ENCODE measurements at regions not wholly inside any gene's neighbourhood (a gene's known extent, or its start where the extent isn't known, plus 50 kb on each side); places are given as distances from the start of the nearest gene placed in this dataset.

DNA sequence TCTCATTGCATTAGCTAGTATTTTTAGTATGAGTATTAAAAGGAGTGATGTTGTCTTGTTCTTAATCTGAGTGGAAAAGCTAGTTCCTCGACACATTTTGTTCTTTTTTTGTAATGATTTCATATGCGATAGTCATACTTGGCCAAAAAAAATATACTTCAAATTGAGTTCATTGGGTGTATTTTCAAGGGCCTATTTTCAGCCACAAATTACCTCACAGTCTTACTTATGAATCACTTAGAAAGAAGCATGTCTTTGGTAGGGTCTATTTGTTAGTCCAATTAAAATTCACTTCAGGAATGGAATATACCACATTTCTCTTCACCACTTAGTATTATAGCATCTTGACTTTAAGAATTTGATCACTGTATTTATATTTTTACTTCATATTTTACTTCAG, 337.2 kb downstream of the CDH11 start:
- Histone ChIP-seq H3K27ac (no peak overlapping the region), H3K36me3 (no peaks in the 10 kb centered on the region), H3K4me3 (no peak overlapping the region), H3K4me1 (ENCODE audit: low read depth) (no peaks in the 10 kb centered on the region), H3K27me3 (no peaks in the 10 kb centered on the region), H3K9me3 (ENCODE audit: low read depth) (no peaks in the 10 kb centered on the region)
- TF ChIP-seq, protein P1, sequence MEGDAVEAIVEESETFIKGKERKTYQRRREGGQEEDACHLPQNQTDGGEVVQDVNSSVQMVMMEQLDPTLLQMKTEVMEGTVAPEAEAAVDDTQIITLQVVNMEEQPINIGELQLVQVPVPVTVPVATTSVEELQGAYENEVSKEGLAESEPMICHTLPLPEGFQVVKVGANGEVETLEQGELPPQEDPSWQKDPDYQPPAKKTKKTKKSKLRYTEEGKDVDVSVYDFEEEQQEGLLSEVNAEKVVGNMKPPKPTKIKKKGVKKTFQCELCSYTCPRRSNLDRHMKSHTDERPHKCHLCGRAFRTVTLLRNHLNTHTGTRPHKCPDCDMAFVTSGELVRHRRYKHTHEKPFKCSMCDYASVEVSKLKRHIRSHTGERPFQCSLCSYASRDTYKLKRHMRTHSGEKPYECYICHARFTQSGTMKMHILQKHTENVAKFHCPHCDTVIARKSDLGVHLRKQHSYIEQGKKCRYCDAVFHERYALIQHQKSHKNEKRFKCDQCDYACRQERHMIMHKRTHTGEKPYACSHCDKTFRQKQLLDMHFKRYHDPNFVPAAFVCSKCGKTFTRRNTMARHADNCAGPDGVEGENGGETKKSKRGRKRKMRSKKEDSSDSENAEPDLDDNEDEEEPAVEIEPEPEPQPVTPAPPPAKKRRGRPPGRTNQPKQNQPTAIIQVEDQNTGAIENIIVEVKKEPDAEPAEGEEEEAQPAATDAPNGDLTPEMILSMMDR (IDR thresholded peaks at IDR 0.05; ENCODE audit: low read depth, low read length), result no peak
- DNase-seq (ENCODE audit: low read depth in 1 of 2, low spot score in 1 of 2), result no peak

DNA sequence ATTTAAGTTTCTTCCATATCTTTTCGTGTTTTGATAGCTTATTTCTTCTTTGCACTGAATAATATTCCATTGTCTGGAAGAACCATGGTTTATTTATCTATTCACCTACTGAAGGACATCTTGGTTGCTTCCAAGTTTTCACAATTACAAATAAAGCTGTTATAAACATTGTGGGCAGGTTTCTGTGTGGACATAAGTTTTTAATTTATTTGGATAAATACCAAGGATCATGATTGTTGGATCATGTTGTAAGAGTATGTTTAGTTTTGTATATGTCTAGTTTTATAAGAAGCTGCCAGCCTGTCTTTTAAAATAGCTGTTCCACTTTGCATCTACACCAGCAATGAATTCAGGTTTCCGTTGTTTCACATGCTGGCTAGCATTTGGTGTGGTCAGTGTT, 339.4 kb downstream of the CDH11 start:
- Histone ChIP-seq H3K27ac (no peak overlapping the region), H3K4me1 (ENCODE audit: low read depth) (no peaks in the 10 kb centered on the region), H3K4me3 (no peak overlapping the region), H3K27me3 (no peaks in the 10 kb centered on the region), H3K36me3 (no peaks in the 10 kb centered on the region), H3K9me3 (ENCODE audit: low read depth) (no peaks in the 10 kb centered on the region)
- DNase-seq (ENCODE audit: low read depth in 1 of 2, low spot score in 1 of 2), result no peak
- TF ChIP-seq, protein P1 (IDR thresholded peaks at IDR 0.05; ENCODE audit: low read depth, low read length), result no peak

DNA sequence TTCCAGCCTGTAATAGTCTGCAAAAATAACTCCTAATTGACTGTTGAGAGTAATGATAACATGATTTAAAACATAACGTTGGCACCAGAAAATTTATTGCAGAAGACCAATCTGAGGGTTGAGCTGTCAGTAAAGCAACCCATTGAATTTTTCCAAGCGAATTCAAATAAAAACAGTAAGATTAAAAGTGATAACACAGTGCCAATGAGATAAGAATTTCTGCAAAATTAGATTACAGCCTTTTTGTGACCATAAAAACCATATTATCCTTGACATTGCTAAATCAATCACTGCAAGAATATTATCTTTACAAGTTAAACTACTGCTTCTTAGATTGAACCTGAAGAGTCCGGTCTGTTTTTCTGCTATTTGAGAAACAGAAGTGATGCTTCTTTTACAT, 341.4 kb downstream of the CDH11 start:
- Histone ChIP-seq H3K27me3 (no peaks in the 10 kb centered on the region), H3K4me1 (ENCODE audit: low read depth) (no peaks in the 10 kb centered on the region), H3K36me3 (no peaks in the 10 kb centered on the region), H3K4me3 (no peak overlapping the region), H3K9me3 (ENCODE audit: low read depth) (no peaks in the 10 kb centered on the region), H3K27ac (no peak overlapping the region)
- no peak for DNase-seq (ENCODE audit: low read depth in 1 of 2, low spot score in 1 of 2)
- TF ChIP-seq, protein P1 (IDR thresholded peaks at IDR 0.05; ENCODE audit: low read depth, low read length), result no peak

DNA sequence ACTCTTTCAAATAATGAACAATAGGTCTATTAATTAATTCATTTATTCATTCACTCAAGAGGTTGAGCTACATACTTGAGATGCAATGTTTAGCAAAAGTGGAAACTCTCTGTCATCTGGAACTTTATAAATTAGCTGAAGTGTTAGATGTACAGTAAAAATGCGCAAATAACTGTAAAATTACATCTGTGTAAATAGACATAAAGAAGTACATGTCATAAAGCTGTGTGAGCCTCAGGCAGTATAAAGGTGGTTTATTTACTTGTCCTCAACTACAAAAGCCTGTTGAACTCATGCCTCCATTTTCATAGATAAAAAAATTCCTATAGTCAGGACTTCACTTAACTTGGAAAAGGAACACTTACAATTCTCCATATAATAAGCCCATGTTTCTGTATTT, 343.1 kb downstream of the CDH11 start:
- TF ChIP-seq, protein P1 (IDR thresholded peaks at IDR 0.05; ENCODE audit: low read depth, low read length), result no peak

DNA sequence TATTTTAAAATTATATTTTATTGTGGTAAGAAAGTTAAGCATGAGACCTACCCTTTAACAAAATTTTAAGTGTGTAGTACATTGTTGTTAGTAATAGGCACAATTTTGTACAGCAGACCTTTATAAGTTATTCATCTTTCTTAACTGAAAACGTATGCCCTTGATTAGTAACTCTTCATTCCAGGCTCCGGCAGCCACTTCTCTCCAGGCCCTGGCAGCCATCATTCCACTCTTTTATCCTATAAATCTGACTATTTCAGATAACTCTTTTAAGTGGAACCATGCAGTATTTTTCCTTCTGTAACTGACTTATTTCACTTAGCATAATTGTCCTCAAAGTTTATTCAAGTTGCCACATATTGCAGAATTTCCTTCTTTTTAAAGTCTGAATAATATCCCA, 348.2 kb downstream of the CDH11 start:
- H3K27ac ChIP-seq, result no peak overlapping the region
- H3K27me3 ChIP-seq, result no peaks in the 10 kb centered on the region
- no peaks in the 10 kb centered on the region for H3K4me1 ChIP-seq (ENCODE audit: low read depth)
- no peaks in the 10 kb centered on the region for H3K36me3 ChIP-seq
- H3K4me3 ChIP-seq, result no peak overlapping the region
- no peaks in the 10 kb centered on the region for H3K9me3 ChIP-seq (ENCODE audit: low read depth)
- TF ChIP-seq, protein P1 (IDR thresholded peaks at IDR 0.05; ENCODE audit: low read depth, low read length), result no peak
- no peak for DNase-seq (ENCODE audit: low read depth in 1 of 2, low spot score in 1 of 2)

More for the DNA sequence above, 343.1 kb downstream of the CDH11 start:
- H3K27me3 ChIP-seq, result no peaks in the 10 kb centered on the region
- DNase-seq (ENCODE audit: low read depth in 1 of 2, low spot score in 1 of 2), result no peak
- H3K9me3 ChIP-seq (ENCODE audit: low read depth), result no peaks in the 10 kb centered on the region
- H3K36me3 ChIP-seq, result no peaks in the 10 kb centered on the region
- no peaks in the 10 kb centered on the region for H3K4me1 ChIP-seq (ENCODE audit: low read depth)
- no peak overlapping the region for H3K4me3 ChIP-seq
- no peak overlapping the region for H3K27ac ChIP-seq

DNA sequence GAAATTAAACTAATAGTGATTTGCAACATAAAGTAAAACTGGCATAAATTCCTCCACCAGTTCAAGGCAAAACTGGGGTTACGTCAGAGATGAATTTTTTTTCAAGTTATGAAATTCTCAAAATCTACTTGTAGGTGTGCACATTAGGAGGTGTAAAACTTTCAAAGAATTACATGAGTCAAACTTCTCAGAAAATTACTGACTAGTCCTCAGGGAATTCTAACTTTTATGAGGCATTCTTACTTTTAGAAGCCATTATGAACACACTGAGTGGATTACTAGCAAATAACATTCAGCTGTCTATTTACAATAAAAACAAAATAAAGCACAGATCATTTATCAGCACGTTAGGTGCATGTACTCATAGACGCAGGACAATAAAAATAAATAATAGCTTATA, 348.7 kb downstream of the CDH11 start:
- DNase-seq (ENCODE audit: low read depth in 1 of 2, low spot score in 1 of 2), result no peak
- H3K27ac ChIP-seq, result no peak overlapping the region
- H3K36me3 ChIP-seq, result no peaks in the 10 kb centered on the region
- H3K4me3 ChIP-seq, result no peak overlapping the region
- no peaks in the 10 kb centered on the region for H3K4me1 ChIP-seq (ENCODE audit: low read depth)
- TF ChIP-seq, protein P1 (IDR thresholded peaks at IDR 0.05; ENCODE audit: low read depth, low read length), result no peak
- H3K9me3 ChIP-seq (ENCODE audit: low read depth), result no peaks in the 10 kb centered on the region
- no peaks in the 10 kb centered on the region for H3K27me3 ChIP-seq

Measured in cardiac muscle cell (in vitro differentiated cells and primary cell).